ENCODE measurements at regions not wholly inside any gene's neighbourhood (a gene's known extent, or its start where the extent isn't known, plus 50 kb on each side); places are given as distances from the start of the nearest gene placed in this dataset.
A peak's percentile ranks its signal among the peaks of the same experiment; 100 is the strongest.
"Not testable (repeated sequence)": the region's sequence is repeated elsewhere in the genome, so short reads cannot be mapped to it uniquely, and the experiment has no call there.

DNA sequence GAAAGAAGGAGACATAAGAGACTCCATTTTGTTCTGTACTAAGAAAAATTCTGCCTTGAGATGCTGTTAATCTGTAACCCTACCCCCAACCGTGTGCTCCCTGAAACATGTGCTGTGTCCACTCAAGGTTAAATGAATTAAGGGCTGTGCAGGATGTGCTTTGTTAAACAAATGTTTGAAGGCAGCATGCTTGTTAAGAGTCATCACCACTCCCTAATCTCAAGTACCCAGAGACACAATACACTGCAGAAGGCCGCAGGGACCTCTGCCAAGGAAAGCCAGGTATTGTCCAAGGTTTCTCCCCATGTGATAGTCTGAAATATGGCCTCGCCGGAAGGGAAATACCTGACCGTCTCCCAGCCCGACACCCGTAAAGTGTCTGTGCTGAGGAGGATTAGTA lies 152.4 kb upstream of the NOTCH2NLA start:
- DNase-seq (ENCODE audit: low read depth in 2 of 3, low spot score in 2 of 3) = not testable (repeated sequence)

GRCh38 chr1:146376708-146377496 lies 148.1 kb upstream of the NOTCH2NLA start:
- DNase-seq (ENCODE audit: low read depth in 2 of 3, low spot score in 2 of 3) = peak; percentile 67 to 97 (median 91)

DNA sequence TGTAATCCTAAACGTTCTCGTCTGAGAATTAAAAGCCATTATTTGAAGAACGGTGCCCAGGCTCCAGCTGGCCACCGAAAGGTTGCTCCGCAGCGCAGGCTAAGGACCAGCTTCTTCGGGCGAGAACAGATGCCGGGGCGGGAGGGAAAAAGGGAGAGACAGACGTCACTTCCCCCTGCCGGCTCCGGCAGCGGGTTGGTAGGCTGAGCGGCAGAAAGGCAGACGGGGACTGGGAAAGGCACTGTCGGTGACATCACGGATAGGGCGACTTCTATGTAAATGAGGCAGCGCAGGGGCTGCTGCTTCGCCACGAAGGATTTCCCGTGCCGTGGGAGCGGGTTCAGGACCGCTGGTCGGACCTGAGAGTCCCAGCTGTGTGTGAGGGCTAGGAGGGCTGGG lies 147.5 kb upstream of the NOTCH2NLA start:
- DNase-seq (ENCODE audit: low read depth in 2 of 3, low spot score in 2 of 3) = peak; percentile 33 to 78 (median 71)

- DNase-seq (ENCODE audit: low read depth in 2 of 3, low spot score in 2 of 3) = not testable (repeated sequence)
These were observed 146.3 kb upstream of the NOTCH2NLA start for GRCh38 chr1:146375108-146375507.

- peak in 2 of 3 donors; percentile 49 to 53 for DNase-seq (ENCODE audit: low read depth in 2 of 3, low spot score in 2 of 3)
These were observed 141.1 kb upstream of the NOTCH2NLA start for GRCh38 chr1:146369940-146370339.

GRCh38 chr1:146355373-146355772 lies 126.6 kb upstream of the NOTCH2NLA start:
- not testable (repeated sequence) for DNase-seq (ENCODE audit: low read depth in 2 of 3, low spot score in 2 of 3)

DNA sequence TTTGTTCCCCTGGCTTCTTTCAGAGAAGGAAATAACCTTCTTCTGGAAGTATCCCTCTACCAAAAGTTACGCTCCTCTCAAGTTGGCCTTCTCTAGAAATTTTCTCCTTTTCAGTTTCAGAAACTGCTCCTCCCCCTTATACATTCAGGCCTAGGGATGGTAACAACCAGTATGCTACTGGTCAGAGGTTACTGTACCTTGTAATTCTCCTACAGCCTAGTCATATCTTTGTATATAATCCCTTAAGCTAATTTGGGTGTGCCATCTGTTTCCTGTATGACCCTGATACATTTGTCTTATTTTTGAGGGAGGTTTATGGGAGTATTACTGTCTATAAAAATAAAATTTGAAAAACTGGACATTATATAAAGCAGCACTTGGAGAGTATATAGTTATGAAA lies 98.0 kb upstream of the NOTCH2NLA start:
- not testable (repeated sequence) for DNase-seq (ENCODE audit: low read depth in 2 of 3, low spot score in 2 of 3)

- not testable (repeated sequence) for DNase-seq (ENCODE audit: low read depth in 2 of 3, low spot score in 2 of 3)
These were observed 95.6 kb upstream of the NOTCH2NLA start for GRCh38 chr1:146324463-146324862.

DNA sequence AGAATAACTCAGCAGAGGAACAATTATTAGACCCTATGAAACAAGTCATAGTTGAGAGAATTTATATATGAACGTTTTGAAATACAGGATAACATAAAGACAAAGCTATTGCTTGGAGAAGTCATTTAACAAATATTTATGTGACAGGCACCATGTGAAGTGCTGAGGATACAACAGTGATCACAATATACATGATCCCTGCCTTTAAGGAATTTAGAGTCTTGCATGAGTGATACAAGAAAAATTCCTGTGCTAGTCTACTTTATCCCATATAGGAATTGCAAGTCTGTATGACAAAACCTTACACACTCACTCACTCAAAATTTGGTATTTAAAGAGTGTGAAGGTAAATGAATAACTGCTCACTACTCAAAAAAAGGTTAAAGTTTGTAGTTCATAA lies 94.5 kb upstream of the NOTCH2NLA start:
- not testable (repeated sequence) for DNase-seq (ENCODE audit: low read depth in 2 of 3, low spot score in 2 of 3)

GRCh38 chr1:146322893-146323292 lies 94.1 kb upstream of the NOTCH2NLA start:
- not testable (repeated sequence) for DNase-seq (ENCODE audit: low read depth in 2 of 3, low spot score in 2 of 3)

GRCh38 chr1:146318715-146319114 lies 89.9 kb upstream of the NOTCH2NLA start:
- not testable (repeated sequence) for DNase-seq (ENCODE audit: low read depth in 2 of 3, low spot score in 2 of 3)

DNA sequence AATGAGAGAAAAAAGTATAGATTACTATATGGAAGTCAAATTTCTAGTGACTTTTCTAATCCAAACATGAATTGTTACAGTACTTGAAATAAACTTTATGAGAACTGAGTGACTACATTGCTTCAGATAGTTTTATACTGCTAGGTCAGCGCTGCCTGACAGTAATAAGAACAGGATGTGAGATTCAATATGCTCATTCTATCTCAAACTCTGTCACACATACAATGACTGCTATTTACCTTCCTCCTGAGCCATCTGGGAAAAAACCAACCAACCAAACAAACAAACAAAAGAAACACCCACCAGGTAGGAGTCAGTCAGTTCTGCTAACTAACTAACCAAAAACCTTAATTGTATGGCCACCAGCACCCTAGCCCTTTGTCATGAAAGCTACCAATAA lies 89.0 kb upstream of the NOTCH2NLA start:
- DNase-seq (ENCODE audit: low read depth in 2 of 3, low spot score in 2 of 3) = not testable (repeated sequence)

DNA sequence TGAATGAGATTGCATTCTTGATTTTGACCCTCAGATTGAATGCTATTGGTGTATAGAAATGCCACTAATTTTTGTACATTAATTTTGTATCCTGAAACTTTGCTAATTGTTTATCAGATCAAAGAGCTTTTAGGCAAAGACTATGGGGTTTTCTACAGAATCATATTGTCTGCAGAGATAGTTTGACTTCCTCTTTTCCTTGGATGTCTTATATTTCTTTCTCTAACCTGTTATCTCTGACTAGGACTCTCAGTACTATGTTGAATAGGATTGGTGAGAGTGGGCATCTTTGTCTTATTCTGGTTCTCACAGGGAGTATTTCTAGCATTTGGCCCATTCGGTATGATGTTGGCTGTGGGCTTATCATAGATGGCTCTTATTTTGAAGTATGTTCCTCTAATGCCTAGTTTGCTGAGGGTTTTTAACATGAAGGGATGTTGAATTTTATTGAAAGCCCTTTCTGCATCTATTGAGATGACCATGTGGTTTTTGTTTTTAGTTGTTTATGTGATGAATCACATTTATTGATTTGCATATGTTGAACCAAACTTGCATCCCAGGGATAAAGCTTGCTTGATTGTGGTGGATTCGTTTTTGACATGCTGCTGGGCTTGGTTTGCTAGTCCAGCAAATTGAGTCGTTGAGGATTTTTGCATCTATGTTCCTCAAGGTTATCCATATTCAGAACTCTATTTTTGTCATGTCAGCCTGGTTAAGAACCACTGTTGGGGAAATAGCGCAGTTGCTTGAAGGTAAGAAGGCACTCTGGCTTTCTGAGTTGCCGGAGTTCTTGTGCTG lies 85.8 kb upstream of the NOTCH2NLA start:
- DNase-seq (ENCODE audit: low read depth in 2 of 3, low spot score in 2 of 3) = not testable (repeated sequence)

- not testable (repeated sequence) for DNase-seq (ENCODE audit: low read depth in 2 of 3, low spot score in 2 of 3)
These were observed 81.8 kb upstream of the NOTCH2NLA start for GRCh38 chr1:146310579-146310978.

- DNase-seq (ENCODE audit: low read depth in 2 of 3, low spot score in 2 of 3) = not testable (repeated sequence)
These were observed 80.6 kb upstream of the NOTCH2NLA start for GRCh38 chr1:146309427-146309826.

- not testable (repeated sequence) for DNase-seq (ENCODE audit: low read depth in 2 of 3, low spot score in 2 of 3)
These were observed 80.1 kb upstream of the NOTCH2NLA start for GRCh38 chr1:146308892-146309291.

GRCh38 chr1:146308152-146308551 lies 79.3 kb upstream of the NOTCH2NLA start:
- not testable (repeated sequence) for DNase-seq (ENCODE audit: low read depth in 2 of 3, low spot score in 2 of 3)

- not testable (repeated sequence) for DNase-seq (ENCODE audit: low read depth in 2 of 3, low spot score in 2 of 3)
These were observed 78.8 kb upstream of the NOTCH2NLA start for GRCh38 chr1:146307632-146308031.

- DNase-seq (ENCODE audit: low read depth in 2 of 3, low spot score in 2 of 3) = not testable (repeated sequence)
These were observed 77.8 kb upstream of the NOTCH2NLA start for GRCh38 chr1:146306651-146307050.

GRCh38 chr1:146305442-146305841 lies 76.6 kb upstream of the NOTCH2NLA start:
- DNase-seq (ENCODE audit: low read depth in 2 of 3, low spot score in 2 of 3) = not testable (repeated sequence)

GRCh38 chr1:146298575-146298897 lies 69.7 kb upstream of the NOTCH2NLA start:
- not testable (repeated sequence) for DNase-seq (ENCODE audit: low read depth in 2 of 3, low spot score in 2 of 3)
